LNCAP (cell line): ENCODE measurements at regions not wholly inside any gene's neighbourhood (a gene's known extent, or its start where the extent isn't known, plus 50 kb on each side); places are given as distances from the start of the nearest gene placed in this dataset.

Experiments used
- TF ChIP-seq, protein P1 (sequence below): fragments of 450-650 bp; IDR thresholded peaks from 2 replicates; pipeline ENCODE4 v1.5.1; 2017; ENCODE audit warnings: mild to moderate bottlenecking

DNA sequence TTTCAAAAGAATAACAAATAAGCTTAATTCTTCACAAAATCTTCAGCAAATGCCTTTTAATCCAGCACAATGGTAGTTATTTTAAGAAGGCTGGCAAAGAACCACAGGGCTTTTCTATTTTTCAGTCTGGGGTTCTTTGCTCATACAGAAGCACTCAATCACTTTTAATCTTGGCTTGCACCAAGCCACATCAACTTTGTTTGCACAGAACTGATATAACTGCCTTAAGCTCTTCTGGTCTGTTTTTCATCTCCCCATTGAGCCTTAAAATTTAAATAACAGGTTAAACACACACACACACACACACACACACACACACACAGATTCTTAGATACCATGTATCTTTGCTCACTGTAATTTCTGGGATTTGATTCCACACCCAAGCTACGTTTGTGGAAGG lies 377.0 kb downstream of the GATA3 start:
- TF ChIP-seq, protein P1, sequence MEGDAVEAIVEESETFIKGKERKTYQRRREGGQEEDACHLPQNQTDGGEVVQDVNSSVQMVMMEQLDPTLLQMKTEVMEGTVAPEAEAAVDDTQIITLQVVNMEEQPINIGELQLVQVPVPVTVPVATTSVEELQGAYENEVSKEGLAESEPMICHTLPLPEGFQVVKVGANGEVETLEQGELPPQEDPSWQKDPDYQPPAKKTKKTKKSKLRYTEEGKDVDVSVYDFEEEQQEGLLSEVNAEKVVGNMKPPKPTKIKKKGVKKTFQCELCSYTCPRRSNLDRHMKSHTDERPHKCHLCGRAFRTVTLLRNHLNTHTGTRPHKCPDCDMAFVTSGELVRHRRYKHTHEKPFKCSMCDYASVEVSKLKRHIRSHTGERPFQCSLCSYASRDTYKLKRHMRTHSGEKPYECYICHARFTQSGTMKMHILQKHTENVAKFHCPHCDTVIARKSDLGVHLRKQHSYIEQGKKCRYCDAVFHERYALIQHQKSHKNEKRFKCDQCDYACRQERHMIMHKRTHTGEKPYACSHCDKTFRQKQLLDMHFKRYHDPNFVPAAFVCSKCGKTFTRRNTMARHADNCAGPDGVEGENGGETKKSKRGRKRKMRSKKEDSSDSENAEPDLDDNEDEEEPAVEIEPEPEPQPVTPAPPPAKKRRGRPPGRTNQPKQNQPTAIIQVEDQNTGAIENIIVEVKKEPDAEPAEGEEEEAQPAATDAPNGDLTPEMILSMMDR = no peak

DNA sequence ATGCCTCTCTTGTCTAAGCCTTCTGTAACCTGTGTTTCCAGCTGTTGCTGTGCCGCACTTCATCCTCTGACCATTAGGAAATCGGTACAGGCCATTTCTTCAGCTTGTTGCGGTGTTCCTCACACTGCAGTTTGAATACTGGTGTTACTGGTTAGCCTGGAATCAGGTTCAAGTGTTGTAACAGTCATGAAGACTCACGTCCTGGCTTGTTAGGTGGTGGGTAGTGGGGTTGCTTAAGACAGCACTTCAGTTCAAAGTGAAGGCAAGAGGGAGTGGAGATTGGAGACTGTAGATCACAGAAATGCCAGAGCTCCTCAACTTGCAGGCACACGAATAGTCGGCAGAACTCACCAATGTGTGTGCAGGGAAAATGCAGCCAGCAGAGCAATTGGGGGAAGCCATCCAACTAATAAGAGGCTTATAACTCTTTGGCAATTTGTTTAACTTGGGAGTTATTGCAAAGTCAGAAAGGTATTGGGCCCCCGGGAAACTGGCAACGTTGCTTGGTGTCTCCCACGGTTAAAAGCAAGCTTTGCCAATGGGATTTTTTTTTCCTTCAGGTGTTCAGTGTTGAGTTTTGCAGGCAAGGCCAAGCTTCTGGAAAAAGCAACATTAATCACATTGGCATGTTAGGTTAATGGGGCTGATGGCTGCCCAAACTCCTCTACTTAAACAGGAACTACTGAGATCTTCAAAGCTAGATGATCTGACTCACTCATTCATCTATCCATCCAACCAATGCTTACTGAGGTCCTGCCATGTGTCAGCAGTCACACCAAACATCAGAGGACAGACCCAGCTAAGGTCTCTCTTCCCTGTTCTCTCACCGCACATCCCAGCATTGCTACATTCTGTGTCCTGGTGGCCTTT lies 380.9 kb downstream of the GATA3 start:
- TF ChIP-seq, protein P1 = no peak

DNA sequence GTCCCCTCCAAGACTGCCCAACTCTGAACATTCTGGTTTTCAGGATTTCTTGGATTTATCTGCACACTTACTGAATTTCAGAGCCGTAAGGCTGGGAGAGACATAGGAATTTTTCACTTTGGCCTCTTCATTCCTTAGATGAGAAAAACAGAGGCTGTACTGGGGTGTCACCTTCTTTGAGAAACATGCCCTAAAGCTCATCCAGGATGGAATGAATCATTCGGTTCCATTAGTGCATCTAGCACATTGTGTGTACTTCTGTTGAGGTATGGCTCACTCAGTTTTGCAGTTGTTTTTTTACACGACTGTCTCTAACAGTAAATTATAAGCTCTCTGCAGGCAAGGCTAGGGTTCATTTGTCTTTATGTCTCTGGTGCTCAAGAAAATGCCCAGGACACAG lies 383.4 kb downstream of the GATA3 start:
- TF ChIP-seq, protein P1 = no peak

DNA sequence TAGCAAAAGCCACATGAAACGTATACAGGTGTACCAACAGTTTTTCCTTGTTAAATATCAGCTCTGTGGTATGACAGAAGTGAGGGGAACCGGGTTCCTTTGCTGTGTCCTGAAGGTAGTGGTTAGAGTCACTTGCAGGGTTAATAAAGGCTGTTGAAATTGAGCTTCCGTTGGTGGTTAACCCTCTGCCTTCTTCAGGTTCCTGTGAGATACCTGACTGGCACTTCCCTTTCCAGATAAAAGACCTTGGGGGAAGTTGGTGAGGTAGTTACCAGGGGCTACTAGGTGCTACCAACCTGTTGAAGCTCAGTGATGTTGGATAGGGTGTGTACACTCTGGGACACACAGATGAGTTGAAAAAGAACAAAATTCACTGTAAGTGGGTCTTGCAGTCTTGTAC lies 384.1 kb downstream of the GATA3 start:
- TF ChIP-seq, protein P1 = no peak

DNA sequence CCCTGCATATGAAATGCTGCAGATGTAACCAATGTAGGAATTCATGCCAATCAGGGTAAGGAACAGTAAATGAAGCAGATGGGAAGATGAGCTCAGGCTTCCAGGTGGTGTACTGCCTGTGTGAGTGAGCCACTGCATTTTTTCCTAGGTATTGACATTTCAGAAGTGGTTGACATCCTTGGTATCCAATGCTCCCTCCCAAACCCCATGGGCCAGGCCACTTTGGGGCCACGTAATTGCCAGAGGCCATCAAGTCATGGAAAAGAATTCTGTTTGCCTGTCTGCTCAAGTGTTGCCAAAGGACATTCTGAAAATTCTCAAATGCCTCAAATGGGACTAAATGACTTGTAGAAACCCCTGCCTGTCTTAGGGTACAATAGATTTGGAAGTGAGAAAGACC lies 384.6 kb downstream of the GATA3 start:
- TF ChIP-seq, protein P1 = no peak

DNA sequence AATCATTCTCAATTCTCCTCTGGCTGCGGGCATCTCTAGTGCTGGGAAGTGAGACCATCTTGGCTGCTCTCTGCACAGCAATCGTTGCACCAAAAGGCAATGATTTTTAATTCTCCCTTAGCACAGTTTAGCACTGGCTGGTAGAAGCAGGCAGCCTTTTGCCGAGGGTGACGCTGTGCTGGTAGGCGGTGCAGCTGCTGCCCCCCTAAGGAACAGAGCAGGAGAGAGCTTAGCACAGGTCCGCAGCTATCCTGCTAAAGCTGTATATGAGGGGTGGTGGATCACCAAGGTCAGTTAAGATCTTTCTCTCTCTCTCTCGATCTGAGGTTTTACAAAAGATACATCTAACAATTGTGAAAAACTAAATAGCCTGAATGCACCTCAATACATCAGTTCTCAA lies 390.1 kb downstream of the GATA3 start:
- TF ChIP-seq, protein P1 = no peak

DNA sequence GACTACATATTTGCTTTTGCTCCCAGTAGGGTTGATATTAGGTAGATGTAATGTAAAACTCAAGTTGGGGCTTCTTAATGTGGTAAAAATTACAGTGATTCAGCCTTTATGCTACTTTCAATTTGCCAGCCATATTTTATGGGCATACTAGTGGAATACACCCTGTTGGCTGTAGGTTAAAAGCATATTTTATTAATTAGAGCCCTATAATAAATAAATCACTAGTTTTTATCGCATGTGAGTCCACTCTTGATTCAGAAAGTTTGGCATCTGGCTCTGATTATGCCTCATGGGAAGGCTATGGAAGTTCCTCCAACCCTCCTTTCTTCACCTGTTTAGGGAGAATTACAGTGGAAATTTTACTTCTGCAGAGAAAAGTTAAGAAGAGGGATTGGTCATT lies 390.9 kb downstream of the GATA3 start:
- TF ChIP-seq, protein P1 = no peak

DNA sequence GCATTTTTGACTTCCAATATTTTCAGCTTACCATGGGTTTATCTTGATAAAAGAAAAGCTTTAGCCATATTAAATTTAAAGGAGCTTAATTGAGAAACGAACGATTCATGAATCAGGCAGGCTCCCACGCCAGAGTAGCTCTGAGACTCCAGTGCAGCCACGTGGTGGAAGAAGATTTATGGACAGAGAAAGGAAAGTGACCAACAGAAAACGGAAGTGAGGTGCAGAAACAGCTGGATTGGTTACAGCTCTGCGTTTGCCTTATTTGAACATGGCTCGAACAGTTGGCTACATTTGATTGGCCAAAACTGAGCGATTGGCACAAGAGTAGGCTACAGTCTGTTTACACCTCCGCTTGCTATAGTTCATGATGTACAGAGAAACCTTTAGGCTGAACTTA lies 395.4 kb downstream of the GATA3 start:
- TF ChIP-seq, protein P1 = no peak
